Keratinocyte (primary cell): ENCODE measurements at regions not wholly inside any gene's neighbourhood (a gene's known extent, or its start where the extent isn't known, plus 50 kb on each side); places are given as distances from the start of the nearest gene placed in this dataset.

Experiments
- EZH2 ChIP-seq: IDR thresholded peaks from one replicate; pipeline ENCODE4 v1.6.1; 2012; ENCODE audit warnings: inconsistent platforms, mild to moderate bottlenecking, low read length, moderate library complexity
- TF ChIP-seq, protein P1 (sequence below), 3 experiments: IDR thresholded peaks in 1 of 3; conservative IDR thresholded peaks in 1 of 3; optimal IDR thresholded peaks in 1 of 3; 2 replicates in 2 of 3; 3 replicates in 1 of 3; pipeline versions ENCODE3 to v1.5.1; 2011; ENCODE audit warnings: low read length in 3 of 3, mild to moderate bottlenecking in 3 of 3, moderate library complexity in 2 of 3, control low read depth in 1 of 3, inconsistent platforms in 1 of 3; ENCODE audit not compliant: insufficient read depth in 2 of 3; ENCODE audit errors: extremely low read depth in 1 of 3

DNA sequence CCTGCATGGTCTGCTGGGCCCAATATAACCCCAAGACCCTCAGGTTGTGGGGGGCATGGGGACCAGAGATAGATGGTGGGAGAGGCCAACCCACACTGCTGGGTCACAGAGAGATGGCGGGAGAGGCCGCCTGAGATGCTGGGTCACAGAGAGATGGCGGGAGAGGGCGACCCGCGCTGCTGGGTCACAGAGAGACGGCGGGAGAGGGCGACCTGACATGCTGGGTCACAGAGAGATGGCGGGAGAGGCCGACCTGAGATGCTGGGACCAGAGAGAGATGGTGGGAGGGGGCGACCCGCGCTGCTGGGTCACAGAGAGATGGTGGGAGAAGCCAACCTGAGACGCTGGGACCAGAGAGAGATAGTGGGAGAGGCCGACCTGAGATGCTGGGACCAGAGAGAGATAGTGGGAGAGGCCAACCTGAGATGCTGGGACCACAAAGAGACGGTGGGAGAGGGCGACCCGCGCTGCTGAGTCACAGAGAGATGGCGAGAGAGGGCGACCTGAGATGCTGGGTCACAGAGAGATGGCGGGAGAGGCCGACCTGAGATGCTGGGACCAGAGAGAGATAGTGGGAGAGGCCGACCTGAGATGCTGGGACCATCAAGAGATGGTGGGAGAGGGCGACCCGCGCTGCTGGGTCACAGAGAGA lies 133.2 kb downstream of the DLL1 start:
- TF ChIP-seq, protein P1, sequence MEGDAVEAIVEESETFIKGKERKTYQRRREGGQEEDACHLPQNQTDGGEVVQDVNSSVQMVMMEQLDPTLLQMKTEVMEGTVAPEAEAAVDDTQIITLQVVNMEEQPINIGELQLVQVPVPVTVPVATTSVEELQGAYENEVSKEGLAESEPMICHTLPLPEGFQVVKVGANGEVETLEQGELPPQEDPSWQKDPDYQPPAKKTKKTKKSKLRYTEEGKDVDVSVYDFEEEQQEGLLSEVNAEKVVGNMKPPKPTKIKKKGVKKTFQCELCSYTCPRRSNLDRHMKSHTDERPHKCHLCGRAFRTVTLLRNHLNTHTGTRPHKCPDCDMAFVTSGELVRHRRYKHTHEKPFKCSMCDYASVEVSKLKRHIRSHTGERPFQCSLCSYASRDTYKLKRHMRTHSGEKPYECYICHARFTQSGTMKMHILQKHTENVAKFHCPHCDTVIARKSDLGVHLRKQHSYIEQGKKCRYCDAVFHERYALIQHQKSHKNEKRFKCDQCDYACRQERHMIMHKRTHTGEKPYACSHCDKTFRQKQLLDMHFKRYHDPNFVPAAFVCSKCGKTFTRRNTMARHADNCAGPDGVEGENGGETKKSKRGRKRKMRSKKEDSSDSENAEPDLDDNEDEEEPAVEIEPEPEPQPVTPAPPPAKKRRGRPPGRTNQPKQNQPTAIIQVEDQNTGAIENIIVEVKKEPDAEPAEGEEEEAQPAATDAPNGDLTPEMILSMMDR (optimal IDR thresholded peaks at IDR 0.05 in 1 of 3, IDR thresholded peaks at IDR 0.05 in 1 of 3, conservative IDR thresholded peaks at IDR 0.05 in 1 of 3; ENCODE audit: extremely low read depth in 1 of 3, insufficient read depth in 2 of 3, low read length in 3 of 3) = no peak
- TF ChIP-seq EZH2 = no peak
